NB4 (cell line): ENCODE measurements at regions not wholly inside any gene's neighbourhood (a gene's known extent, or its start where the extent isn't known, plus 50 kb on each side); places are given as distances from the start of the nearest gene placed in this dataset.

Experiments used
- MYC ChIP-seq: IDR thresholded peaks from 2 replicates; pipeline ENCODE4 v1.6.1; 2011; ENCODE audit warnings: low read depth, low read length
- POLR2A ChIP-seq: IDR thresholded peaks from 2 replicates; pipeline ENCODE4 v1.6.1; 2011; ENCODE audit warnings: mild to moderate bottlenecking; ENCODE audit not compliant: insufficient read length; ENCODE audit errors: extremely low read depth
- TF ChIP-seq, protein P1 (sequence below): IDR thresholded peaks from one replicate; pipeline ENCODE4 v1.5.1; 2012; ENCODE audit warnings: low read depth, low read length

DNA sequence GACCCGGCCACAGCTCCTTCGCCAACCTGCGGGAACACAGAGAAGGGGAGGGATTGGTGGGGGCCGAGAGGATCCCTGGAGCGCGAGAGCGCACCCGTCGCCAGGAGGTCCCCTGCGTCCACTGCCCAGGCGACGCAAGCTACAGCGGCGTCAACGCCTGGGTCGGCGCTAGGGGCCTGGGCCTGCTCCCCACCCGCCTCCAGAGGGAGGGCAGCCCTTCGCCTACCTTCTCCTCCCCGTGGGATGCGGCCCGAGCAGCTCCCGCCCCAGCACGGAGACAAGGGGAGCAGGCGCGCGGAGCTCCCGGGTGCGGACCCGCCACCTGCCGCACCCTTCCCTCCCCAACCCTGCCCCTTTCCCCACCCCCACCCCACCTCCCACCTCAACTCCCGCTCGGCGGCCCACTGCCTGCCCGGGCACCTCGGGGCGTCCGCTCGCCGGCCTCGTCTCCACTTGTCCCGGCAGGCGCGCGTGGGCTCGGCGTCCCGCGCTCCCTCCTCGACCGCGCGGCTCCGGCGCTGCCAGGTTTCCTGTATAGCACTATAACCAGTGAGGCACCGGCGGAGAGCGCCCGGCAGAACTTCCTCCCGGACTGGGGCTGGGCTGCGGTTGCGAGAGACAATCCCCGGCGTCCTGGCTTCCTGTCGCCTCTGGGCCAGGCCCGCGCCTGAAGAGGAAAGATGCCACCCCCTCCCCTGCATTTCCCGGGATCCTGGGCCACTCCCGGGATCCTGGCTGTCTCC is 119.1 kb upstream of the SMURF2 start:
- no peak for TF ChIP-seq POLR2A
- TF ChIP-seq, protein P1, sequence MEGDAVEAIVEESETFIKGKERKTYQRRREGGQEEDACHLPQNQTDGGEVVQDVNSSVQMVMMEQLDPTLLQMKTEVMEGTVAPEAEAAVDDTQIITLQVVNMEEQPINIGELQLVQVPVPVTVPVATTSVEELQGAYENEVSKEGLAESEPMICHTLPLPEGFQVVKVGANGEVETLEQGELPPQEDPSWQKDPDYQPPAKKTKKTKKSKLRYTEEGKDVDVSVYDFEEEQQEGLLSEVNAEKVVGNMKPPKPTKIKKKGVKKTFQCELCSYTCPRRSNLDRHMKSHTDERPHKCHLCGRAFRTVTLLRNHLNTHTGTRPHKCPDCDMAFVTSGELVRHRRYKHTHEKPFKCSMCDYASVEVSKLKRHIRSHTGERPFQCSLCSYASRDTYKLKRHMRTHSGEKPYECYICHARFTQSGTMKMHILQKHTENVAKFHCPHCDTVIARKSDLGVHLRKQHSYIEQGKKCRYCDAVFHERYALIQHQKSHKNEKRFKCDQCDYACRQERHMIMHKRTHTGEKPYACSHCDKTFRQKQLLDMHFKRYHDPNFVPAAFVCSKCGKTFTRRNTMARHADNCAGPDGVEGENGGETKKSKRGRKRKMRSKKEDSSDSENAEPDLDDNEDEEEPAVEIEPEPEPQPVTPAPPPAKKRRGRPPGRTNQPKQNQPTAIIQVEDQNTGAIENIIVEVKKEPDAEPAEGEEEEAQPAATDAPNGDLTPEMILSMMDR = no peak
- TF ChIP-seq MYC = no peak
